ENCODE measurements at regions not wholly inside any gene's neighbourhood (a gene's known extent, or its start where the extent isn't known, plus 50 kb on each side); places are given as distances from the start of the nearest gene placed in this dataset.

DNA sequence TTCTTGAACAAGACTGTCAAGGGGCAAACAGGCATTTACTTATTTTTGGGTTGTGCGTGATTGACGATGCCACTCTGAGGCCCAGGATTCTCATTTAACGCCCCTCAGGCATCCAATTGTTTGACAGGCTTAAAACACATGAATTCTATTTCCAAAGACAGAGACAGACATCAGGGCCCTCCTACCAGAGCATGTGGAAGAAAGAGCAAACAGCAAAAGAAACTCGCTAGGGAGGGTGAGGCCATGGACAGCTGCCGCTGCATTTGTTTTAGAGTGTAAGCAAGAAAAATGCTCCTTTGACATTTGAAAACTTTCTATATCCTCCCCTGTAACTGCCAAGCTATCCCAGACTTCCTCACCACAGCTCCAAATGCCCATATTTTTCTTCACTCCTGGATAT, 410.1 kb downstream of the NPIPA8 start:
- no peak for TF ChIP-seq POLR2AphosphoS5 (IDR thresholded peaks at IDR 0.05; ENCODE audit: borderline replicate concordance, low read depth, low read length)
- TF ChIP-seq FOXP2 (optimal IDR thresholded peaks at IDR 0.05; ENCODE audit: control extremely low read depth, extremely low read length, insufficient read depth), result no peak
- no peak for TF ChIP-seq EZH2 (IDR thresholded peaks at IDR 0.05)

Measured in SK-N-MC (cell line).